Limb (tissue), 2 donors: ENCODE measurements at regions not wholly inside any gene's neighbourhood (a gene's known extent, or its start where the extent isn't known, plus 50 kb on each side); places are given as distances from the start of the nearest gene placed in this dataset.

Experiments used
- DNase-seq, 2 donors: peaks; one replicate each; pipeline ENCODE4 v3.0.0-alpha.2; 2016; ENCODE audit errors: extremely low spot score in 2 of 2

DNA sequence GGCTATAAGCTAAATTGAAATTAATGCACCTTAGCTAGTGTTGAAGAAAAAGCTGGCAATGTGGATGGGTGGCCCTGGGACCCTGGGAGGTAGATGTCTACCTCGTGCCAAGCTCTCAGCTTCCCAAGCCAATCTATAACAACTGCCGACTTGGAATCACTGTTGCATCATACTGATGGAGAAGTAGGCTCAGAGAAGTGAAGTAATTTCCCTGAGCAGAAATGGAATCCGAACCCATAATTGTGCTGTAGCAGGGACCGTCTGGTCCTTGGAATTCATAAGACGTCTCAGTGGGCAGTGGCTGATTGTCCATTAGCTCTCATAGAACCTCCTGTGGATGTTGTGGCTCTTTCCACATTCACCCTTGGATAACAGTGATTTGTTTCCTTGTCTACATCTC is 196.6 kb downstream of the RAB11FIP4 start:
- no peak for DNase-seq
